GM12801 (cell line): ENCODE measurements at regions not wholly inside any gene's neighbourhood (a gene's known extent, or its start where the extent isn't known, plus 50 kb on each side); places are given as distances from the start of the nearest gene placed in this dataset.

Experiments
- CTCF ChIP-seq: IDR thresholded peaks from one replicate; pipeline ENCODE4 v1.5.1; 2011; ENCODE audit warnings: control low read depth; ENCODE audit not compliant: insufficient read length; ENCODE audit errors: extremely low read depth

- no peak for TF ChIP-seq CTCF
Observed at GRCh38 chr4:189600264-189600663, 340.4 kb upstream of the FRG1 start.

- TF ChIP-seq CTCF = no peak
Observed at GRCh38 chr4:189600718-189601435, 339.8 kb upstream of the FRG1 start.

GRCh38 chr4:189613207-189613606, 327.5 kb upstream of the FRG1 start:
- TF ChIP-seq CTCF = no peak

- TF ChIP-seq CTCF = no peak
Observed at GRCh38 chr4:189615217-189615663, 325.4 kb upstream of the FRG1 start.

- no peak for TF ChIP-seq CTCF
Observed at GRCh38 chr4:189656641-189657040, 284.0 kb upstream of the FRG1 start.

GRCh38 chr4:189659287-189659686, 281.4 kb upstream of the FRG1 start:
- TF ChIP-seq CTCF = no peak

- TF ChIP-seq CTCF = no peak
Observed at GRCh38 chr4:189660722-189661360, 279.8 kb upstream of the FRG1 start.
